GM23248 (cell line): ENCODE measurements at regions not wholly inside any gene's neighbourhood (a gene's known extent, or its start where the extent isn't known, plus 50 kb on each side); places are given as distances from the start of the nearest gene placed in this dataset.

Experiments
- EZH2 ChIP-seq: fragments of 200-600 bp; sonication (generic); IDR thresholded peaks from 2 replicates; pipeline ENCODE4 v1.6.1; 2018; ENCODE audit warnings: antibody characterized with exemption, mild to moderate bottlenecking; ENCODE audit not compliant: insufficient read depth, poor library complexity, severe bottlenecking
- EZH2phosphoT487 ChIP-seq: fragments of 200-600 bp; sonication (generic); IDR thresholded peaks from 2 replicates; pipeline ENCODE4 v1.6.1; 2018; ENCODE audit warnings: antibody characterized with exemption, moderate library complexity, mild to moderate bottlenecking, low read depth; ENCODE audit not compliant: insufficient read depth

- TF ChIP-seq EZH2phosphoT487 (no peak), EZH2 (no peak)
These were observed 238.4 kb downstream of the ACTR3 start for GRCh38 chr2:114128263-114128662.
